IMR-90 (cell line): ENCODE measurements at regions not wholly inside any gene's neighbourhood (a gene's known extent, or its start where the extent isn't known, plus 50 kb on each side); places are given as distances from the start of the nearest gene placed in this dataset.

ENCODE experiments used
- CEBPB ChIP-seq: IDR thresholded peaks from 2 replicates; pipeline ENCODE4 v1.6.1; 2012; ENCODE audit warnings: low read depth, low read length, improper control_type of control experiment
- MAZ ChIP-seq: IDR thresholded peaks from 2 replicates; pipeline ENCODE4 v1.6.1; 2012; ENCODE audit warnings: low read depth, mild to moderate bottlenecking, low read length, improper control_type of control experiment, moderate library complexity, borderline replicate concordance
- POLR2A ChIP-seq: IDR thresholded peaks from 2 replicates; pipeline ENCODE4 v1.6.1; 2012; ENCODE audit warnings: mild to moderate bottlenecking, low read depth, low read length
- RCOR1 ChIP-seq: IDR thresholded peaks from 2 replicates; pipeline ENCODE4 v1.6.1; 2012; ENCODE audit warnings: mild to moderate bottlenecking, low read length, improper control_type of control experiment; ENCODE audit not compliant: insufficient replicate concordance
- SMC3 ChIP-seq: fragments of 150-350 bp; IDR thresholded peaks from 2 replicates; pipeline ENCODE4 v1.6.1; 2016; ENCODE audit warnings: low read depth, mild to moderate bottlenecking, antibody characterized with exemption, low read length, moderate library complexity
- TF ChIP-seq, protein P1 (sequence below): conservative IDR thresholded peaks from 2 replicates; pipeline ENCODE4 v1.5.1; 2012; ENCODE audit warnings: mild to moderate bottlenecking, low read depth, low read length, improper control_type of control experiment
- TF ChIP-seq, protein P2 (sequence below): fragments of 150-350 bp; IDR thresholded peaks from 2 replicates; pipeline ENCODE4 v1.6.1; 2017; ENCODE audit warnings: mild to moderate bottlenecking, antibody characterized with exemption, low read length, low read depth

DNA sequence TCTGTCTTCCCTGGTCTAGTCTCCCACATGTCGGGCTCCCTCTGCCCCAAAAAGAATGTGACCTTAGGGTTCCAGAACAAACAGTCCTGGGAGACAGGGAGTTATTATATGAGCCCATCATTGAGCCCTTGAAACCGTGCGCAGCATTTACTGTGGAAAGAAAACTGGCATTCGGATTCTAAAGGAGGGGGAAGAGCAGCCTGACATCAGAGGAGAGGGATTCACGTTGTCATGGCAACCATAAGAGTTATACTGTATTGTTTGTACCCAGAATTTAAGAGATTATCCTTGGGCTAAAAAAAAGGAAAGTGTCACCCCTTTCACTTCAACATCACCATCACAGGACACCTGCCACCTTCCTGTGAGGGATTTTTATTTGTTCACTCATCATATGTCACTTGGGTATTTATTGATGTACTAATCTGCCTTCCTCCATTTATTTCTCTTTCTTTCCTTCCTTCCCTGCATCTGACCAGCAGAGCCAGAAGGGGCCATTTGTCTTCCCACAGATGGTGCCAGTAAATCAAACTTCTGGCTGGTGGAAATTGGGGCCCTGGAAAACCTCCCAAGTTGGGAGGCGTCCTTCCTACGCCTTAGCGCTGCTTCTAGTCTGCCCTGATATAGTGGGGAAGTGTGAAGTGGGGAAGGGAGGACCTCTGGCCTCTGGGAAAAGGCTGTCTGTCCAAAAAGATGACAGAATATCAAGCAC is 64.9 kb upstream of the FRMPD3 start:
- TF ChIP-seq, protein P1, sequence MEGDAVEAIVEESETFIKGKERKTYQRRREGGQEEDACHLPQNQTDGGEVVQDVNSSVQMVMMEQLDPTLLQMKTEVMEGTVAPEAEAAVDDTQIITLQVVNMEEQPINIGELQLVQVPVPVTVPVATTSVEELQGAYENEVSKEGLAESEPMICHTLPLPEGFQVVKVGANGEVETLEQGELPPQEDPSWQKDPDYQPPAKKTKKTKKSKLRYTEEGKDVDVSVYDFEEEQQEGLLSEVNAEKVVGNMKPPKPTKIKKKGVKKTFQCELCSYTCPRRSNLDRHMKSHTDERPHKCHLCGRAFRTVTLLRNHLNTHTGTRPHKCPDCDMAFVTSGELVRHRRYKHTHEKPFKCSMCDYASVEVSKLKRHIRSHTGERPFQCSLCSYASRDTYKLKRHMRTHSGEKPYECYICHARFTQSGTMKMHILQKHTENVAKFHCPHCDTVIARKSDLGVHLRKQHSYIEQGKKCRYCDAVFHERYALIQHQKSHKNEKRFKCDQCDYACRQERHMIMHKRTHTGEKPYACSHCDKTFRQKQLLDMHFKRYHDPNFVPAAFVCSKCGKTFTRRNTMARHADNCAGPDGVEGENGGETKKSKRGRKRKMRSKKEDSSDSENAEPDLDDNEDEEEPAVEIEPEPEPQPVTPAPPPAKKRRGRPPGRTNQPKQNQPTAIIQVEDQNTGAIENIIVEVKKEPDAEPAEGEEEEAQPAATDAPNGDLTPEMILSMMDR: no peak
- TF ChIP-seq CEBPB (no peak), POLR2A (no peak), MAZ (no peak), SMC3 (no peak), RCOR1 (no peak)
- TF ChIP-seq, protein P2, sequence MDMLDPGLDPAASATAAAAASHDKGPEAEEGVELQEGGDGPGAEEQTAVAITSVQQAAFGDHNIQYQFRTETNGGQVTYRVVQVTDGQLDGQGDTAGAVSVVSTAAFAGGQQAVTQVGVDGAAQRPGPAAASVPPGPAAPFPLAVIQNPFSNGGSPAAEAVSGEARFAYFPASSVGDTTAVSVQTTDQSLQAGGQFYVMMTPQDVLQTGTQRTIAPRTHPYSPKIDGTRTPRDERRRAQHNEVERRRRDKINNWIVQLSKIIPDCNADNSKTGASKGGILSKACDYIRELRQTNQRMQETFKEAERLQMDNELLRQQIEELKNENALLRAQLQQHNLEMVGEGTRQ: no peak
